ENCODE measurements at regions not wholly inside any gene's neighbourhood (a gene's known extent, or its start where the extent isn't known, plus 50 kb on each side); places are given as distances from the start of the nearest gene placed in this dataset.

DNA sequence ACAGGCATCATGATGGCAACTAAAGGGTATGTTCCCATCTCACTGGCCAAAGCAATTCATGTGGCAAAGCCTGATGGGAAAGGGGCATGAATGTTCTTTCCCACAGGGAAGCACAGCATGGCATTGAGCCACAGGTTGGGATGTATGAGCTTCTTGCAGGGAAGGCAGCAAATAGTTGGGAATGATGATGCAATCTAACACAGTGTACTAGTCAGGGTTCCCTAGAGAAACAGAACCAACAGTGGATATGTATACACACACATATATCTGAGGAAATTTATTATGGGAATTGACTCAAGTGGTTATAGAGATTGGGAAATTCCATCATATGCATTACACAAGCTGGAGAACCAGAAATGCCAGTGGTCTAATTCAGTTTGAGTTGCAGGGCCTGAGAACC lies 253.6 kb upstream of the NPVF start:
- H3K9ac ChIP-seq (ENCODE audit: low read length), result no peak overlapping the region
- no peak overlapping the region for H3K4me2 ChIP-seq (ENCODE audit: low read length)
- H3F3A ChIP-seq (ENCODE audit: insufficient read depth, low read length, poor library complexity, severe bottlenecking), result no peaks in the 10 kb centered on the region
- H3K36me3 ChIP-seq (ENCODE audit: insufficient read depth, low read length), result no peaks in the 10 kb centered on the region
- H3K79me2 ChIP-seq (replicated peaks; ENCODE audit: insufficient read depth, low read length), result no peaks in the 10 kb centered on the region
- H3K9me2 ChIP-seq (ENCODE audit: insufficient read depth, low read length), result no peaks in the 10 kb centered on the region
- H3K27ac ChIP-seq (ENCODE audit: low read length), result no peak overlapping the region
- no peaks in the 10 kb centered on the region for H3K9me3 ChIP-seq (ENCODE audit: low read length)
- H2AFZ ChIP-seq (ENCODE audit: low read depth, low read length), result no peak overlapping the region
- no peak for TF ChIP-seq TAF1 (IDR thresholded peaks at IDR 0.05; ENCODE audit: low read depth)
- TF ChIP-seq EP300 (conservative IDR thresholded peaks at IDR 0.05; ENCODE audit: poor library complexity, severe bottlenecking), result no peak
- no peak for TF ChIP-seq POLR2AphosphoS5 (IDR thresholded peaks at IDR 0.05)
- no peak for TF ChIP-seq RAD21 (conservative IDR thresholded peaks at IDR 0.05)
- TF ChIP-seq, protein P1, sequence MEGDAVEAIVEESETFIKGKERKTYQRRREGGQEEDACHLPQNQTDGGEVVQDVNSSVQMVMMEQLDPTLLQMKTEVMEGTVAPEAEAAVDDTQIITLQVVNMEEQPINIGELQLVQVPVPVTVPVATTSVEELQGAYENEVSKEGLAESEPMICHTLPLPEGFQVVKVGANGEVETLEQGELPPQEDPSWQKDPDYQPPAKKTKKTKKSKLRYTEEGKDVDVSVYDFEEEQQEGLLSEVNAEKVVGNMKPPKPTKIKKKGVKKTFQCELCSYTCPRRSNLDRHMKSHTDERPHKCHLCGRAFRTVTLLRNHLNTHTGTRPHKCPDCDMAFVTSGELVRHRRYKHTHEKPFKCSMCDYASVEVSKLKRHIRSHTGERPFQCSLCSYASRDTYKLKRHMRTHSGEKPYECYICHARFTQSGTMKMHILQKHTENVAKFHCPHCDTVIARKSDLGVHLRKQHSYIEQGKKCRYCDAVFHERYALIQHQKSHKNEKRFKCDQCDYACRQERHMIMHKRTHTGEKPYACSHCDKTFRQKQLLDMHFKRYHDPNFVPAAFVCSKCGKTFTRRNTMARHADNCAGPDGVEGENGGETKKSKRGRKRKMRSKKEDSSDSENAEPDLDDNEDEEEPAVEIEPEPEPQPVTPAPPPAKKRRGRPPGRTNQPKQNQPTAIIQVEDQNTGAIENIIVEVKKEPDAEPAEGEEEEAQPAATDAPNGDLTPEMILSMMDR (IDR thresholded peaks at IDR 0.05; ENCODE audit: poor library complexity, severe bottlenecking), result no peak
- TF ChIP-seq, protein P2, sequence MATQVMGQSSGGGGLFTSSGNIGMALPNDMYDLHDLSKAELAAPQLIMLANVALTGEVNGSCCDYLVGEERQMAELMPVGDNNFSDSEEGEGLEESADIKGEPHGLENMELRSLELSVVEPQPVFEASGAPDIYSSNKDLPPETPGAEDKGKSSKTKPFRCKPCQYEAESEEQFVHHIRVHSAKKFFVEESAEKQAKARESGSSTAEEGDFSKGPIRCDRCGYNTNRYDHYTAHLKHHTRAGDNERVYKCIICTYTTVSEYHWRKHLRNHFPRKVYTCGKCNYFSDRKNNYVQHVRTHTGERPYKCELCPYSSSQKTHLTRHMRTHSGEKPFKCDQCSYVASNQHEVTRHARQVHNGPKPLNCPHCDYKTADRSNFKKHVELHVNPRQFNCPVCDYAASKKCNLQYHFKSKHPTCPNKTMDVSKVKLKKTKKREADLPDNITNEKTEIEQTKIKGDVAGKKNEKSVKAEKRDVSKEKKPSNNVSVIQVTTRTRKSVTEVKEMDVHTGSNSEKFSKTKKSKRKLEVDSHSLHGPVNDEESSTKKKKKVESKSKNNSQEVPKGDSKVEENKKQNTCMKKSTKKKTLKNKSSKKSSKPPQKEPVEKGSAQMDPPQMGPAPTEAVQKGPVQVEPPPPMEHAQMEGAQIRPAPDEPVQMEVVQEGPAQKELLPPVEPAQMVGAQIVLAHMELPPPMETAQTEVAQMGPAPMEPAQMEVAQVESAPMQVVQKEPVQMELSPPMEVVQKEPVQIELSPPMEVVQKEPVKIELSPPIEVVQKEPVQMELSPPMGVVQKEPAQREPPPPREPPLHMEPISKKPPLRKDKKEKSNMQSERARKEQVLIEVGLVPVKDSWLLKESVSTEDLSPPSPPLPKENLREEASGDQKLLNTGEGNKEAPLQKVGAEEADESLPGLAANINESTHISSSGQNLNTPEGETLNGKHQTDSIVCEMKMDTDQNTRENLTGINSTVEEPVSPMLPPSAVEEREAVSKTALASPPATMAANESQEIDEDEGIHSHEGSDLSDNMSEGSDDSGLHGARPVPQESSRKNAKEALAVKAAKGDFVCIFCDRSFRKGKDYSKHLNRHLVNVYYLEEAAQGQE (IDR thresholded peaks at IDR 0.05; ENCODE audit: borderline replicate concordance), result no peak
- TF ChIP-seq MXI1 (conservative IDR thresholded peaks at IDR 0.05; ENCODE audit: poor library complexity, severe bottlenecking), result no peak
- no peak for TF ChIP-seq SMC3 (conservative IDR thresholded peaks at IDR 0.05; ENCODE audit: poor library complexity)
- no peak for TF ChIP-seq EZH2 (IDR thresholded peaks at IDR 0.05; ENCODE audit: borderline replicate concordance, insufficient read depth, low read length, poor library complexity, severe bottlenecking)
- no peak overlapping the region for H3K4me3 ChIP-seq (ENCODE audit: low read length)
- no peaks in the 10 kb centered on the region for H4K20me1 ChIP-seq (ENCODE audit: insufficient read depth)
- H3K27me3 ChIP-seq (ENCODE audit: insufficient read depth, low read depth, low read length), result no peaks in the 10 kb centered on the region

DNA sequence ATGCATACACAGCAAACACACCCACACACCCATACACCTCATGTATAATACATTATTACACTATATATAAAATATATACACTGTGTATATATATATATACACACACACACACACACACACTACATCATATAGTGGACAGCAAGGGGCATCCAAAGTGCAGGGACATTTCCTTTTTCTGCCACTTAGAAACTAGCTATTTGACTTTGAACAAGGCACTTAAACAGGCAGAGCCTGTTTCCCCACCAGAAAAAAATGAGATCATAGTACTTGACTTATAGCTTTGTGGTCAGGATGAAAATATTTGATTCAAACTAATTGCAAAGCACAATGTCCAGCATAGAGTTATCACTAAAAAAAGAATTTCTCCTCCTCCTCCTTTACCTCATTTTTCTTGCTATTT lies 254.3 kb upstream of the NPVF start:
- no peaks in the 10 kb centered on the region for H3K36me3 ChIP-seq (ENCODE audit: insufficient read depth, low read length)
- H2AFZ ChIP-seq (ENCODE audit: low read depth, low read length), result no peak overlapping the region
- TF ChIP-seq, protein P1 (IDR thresholded peaks at IDR 0.05; ENCODE audit: poor library complexity, severe bottlenecking), result no peak
- TF ChIP-seq TAF1 (IDR thresholded peaks at IDR 0.05; ENCODE audit: low read depth) (no peak), EP300 (conservative IDR thresholded peaks at IDR 0.05; ENCODE audit: poor library complexity, severe bottlenecking) (no peak), POLR2AphosphoS5 (IDR thresholded peaks at IDR 0.05) (no peak), RAD21 (conservative IDR thresholded peaks at IDR 0.05) (no peak), SMC3 (conservative IDR thresholded peaks at IDR 0.05; ENCODE audit: poor library complexity) (no peak), MXI1 (conservative IDR thresholded peaks at IDR 0.05; ENCODE audit: poor library complexity, severe bottlenecking) (no peak), EZH2 (IDR thresholded peaks at IDR 0.05; ENCODE audit: borderline replicate concordance, insufficient read depth, low read length, poor library complexity, severe bottlenecking) (no peak)
- TF ChIP-seq, protein P2 (IDR thresholded peaks at IDR 0.05; ENCODE audit: borderline replicate concordance), result no peak
- H3K79me2 ChIP-seq (replicated peaks; ENCODE audit: insufficient read depth, low read length), result no peaks in the 10 kb centered on the region
- no peaks in the 10 kb centered on the region for H3F3A ChIP-seq (ENCODE audit: insufficient read depth, low read length, poor library complexity, severe bottlenecking)
- no peaks in the 10 kb centered on the region for H3K9me3 ChIP-seq (ENCODE audit: low read length)
- H3K27ac ChIP-seq (ENCODE audit: low read length), result no peak overlapping the region
- H3K9me2 ChIP-seq (ENCODE audit: insufficient read depth, low read length), result no peaks in the 10 kb centered on the region
- no peaks in the 10 kb centered on the region for H3K27me3 ChIP-seq (ENCODE audit: insufficient read depth, low read depth, low read length)
- H3K4me2 ChIP-seq (ENCODE audit: low read length), result no peak overlapping the region
- no peak overlapping the region for H3K9ac ChIP-seq (ENCODE audit: low read length)
- H4K20me1 ChIP-seq (ENCODE audit: insufficient read depth), result no peaks in the 10 kb centered on the region
- no peak overlapping the region for H3K4me3 ChIP-seq (ENCODE audit: low read length)

Measured in neural cell (in vitro differentiated cells).